ENCODE measurements at regions not wholly inside any gene's neighbourhood (a gene's known extent, or its start where the extent isn't known, plus 50 kb on each side); places are given as distances from the start of the nearest gene placed in this dataset.

- CTCF ChIA-PET = no interaction called here
- H3K27ac ChIP-seq = no peak overlapping the region
- no peaks in the 10 kb centered on the region for H3K4me1 ChIP-seq (replicated peaks; ENCODE audit: insufficient read depth)
- no peak overlapping the region for H2AFZ ChIP-seq
- BruUV-seq (replicated peaks) = no TSS peak
- H3K36me3 ChIP-seq (ENCODE audit: low read depth) = no peaks in the 10 kb centered on the region
- intact Hi-C loops (cut with micrococcal nuclease; ENCODE audit: unreplicated experiment) = no loop called here
- H3K27me3 ChIP-seq (ENCODE audit: insufficient read depth, low read depth) = no peaks in the 10 kb centered on the region
- H3K4me2 ChIP-seq = no peak overlapping the region
- H3K9me3 ChIP-seq (ENCODE audit: insufficient read depth, low read depth) = no peaks in the 10 kb centered on the region
- POLR2A ChIA-PET (ENCODE audit: unreplicated experiment) = no interaction called here
- TF ChIP-seq EZH2 (IDR thresholded peaks at IDR 0.05; ENCODE audit: low read depth) (no peak), CTCF (conservative IDR thresholded peaks at IDR 0.05) (no peak)
- DNase-seq = no peak
- H4K20me1 ChIP-seq (ENCODE audit: insufficient read depth) = no peaks in the 10 kb centered on the region
- H3K9me2 ChIP-seq (ENCODE audit: insufficient read depth) = no peaks in the 10 kb centered on the region
- H3K79me2 ChIP-seq (ENCODE audit: low read depth) = no peaks in the 10 kb centered on the region
- no peaks in the 10 kb centered on the region for H3F3A ChIP-seq (ENCODE audit: insufficient read depth, low read depth)
- H3K4me3 ChIP-seq = no peak overlapping the region
Measured at GRCh38 chr1:70490153-70490552, 79.1 kb downstream of the CTH start.

GRCh38 chr1:70495370-70495769, 84.3 kb downstream of the CTH start:
- POLR2A ChIA-PET (ENCODE audit: unreplicated experiment) = interaction anchor here (0.8 kb wide), 1 partner anchor 347 kb away, joined by 7 read pairs; no protein-coding TSS in a partner anchor
- no peak overlapping the region for H3K27ac ChIP-seq
- CTCF ChIA-PET = no interaction called here
- DNase-seq = no peak
- no peaks in the 10 kb centered on the region for H4K20me1 ChIP-seq (ENCODE audit: insufficient read depth)
- TF ChIP-seq CTCF (conservative IDR thresholded peaks at IDR 0.05) = no peak
- TF ChIP-seq EZH2 (IDR thresholded peaks at IDR 0.05; ENCODE audit: low read depth) = no peak
- no peaks in the 10 kb centered on the region for H3K36me3 ChIP-seq (ENCODE audit: low read depth)
- no peaks in the 10 kb centered on the region for H3K27me3 ChIP-seq (ENCODE audit: insufficient read depth, low read depth)
- no peaks in the 10 kb centered on the region for H3K79me2 ChIP-seq (ENCODE audit: low read depth)
- H3K9me2 ChIP-seq (ENCODE audit: insufficient read depth) = no peaks in the 10 kb centered on the region
- no peak overlapping the region for H2AFZ ChIP-seq
- no peaks in the 10 kb centered on the region for H3K4me1 ChIP-seq (replicated peaks; ENCODE audit: insufficient read depth)
- no peaks in the 10 kb centered on the region for H3K9me3 ChIP-seq (ENCODE audit: insufficient read depth, low read depth)
- no TSS peak for BruUV-seq (replicated peaks)
- no peak overlapping the region for H3K4me3 ChIP-seq
- no peak overlapping the region for H3K4me2 ChIP-seq
- no peaks in the 10 kb centered on the region for H3F3A ChIP-seq (ENCODE audit: insufficient read depth, low read depth)
- intact Hi-C loops (cut with micrococcal nuclease; ENCODE audit: unreplicated experiment) = no loop called here

GRCh38 chr1:70496181-70496580, 85.1 kb downstream of the CTH start:
- Histone ChIP-seq H3K79me2 (ENCODE audit: low read depth) (no peaks in the 10 kb centered on the region), H3K4me2 (no peak overlapping the region), H3K36me3 (ENCODE audit: low read depth) (no peaks in the 10 kb centered on the region), H3K9me2 (ENCODE audit: insufficient read depth) (no peaks in the 10 kb centered on the region), H3K27ac (no peak overlapping the region), H3F3A (ENCODE audit: insufficient read depth, low read depth) (no peaks in the 10 kb centered on the region), H4K20me1 (ENCODE audit: insufficient read depth) (no peaks in the 10 kb centered on the region), H3K27me3 (ENCODE audit: insufficient read depth, low read depth) (no peaks in the 10 kb centered on the region), H3K9me3 (ENCODE audit: insufficient read depth, low read depth) (no peaks in the 10 kb centered on the region), H3K4me1 (replicated peaks; ENCODE audit: insufficient read depth) (no peaks in the 10 kb centered on the region), H3K4me3 (no peak overlapping the region), H2AFZ (no peak overlapping the region)
- no peak for TF ChIP-seq CTCF (conservative IDR thresholded peaks at IDR 0.05)
- TF ChIP-seq EZH2 (IDR thresholded peaks at IDR 0.05; ENCODE audit: low read depth) = no peak
- BruUV-seq (replicated peaks) = no TSS peak
- intact Hi-C loops (cut with micrococcal nuclease; ENCODE audit: unreplicated experiment) = no loop called here
- CTCF ChIA-PET = no interaction called here
- no peak for DNase-seq
- POLR2A ChIA-PET (ENCODE audit: unreplicated experiment) = interaction anchor here (0.8 kb wide), 1 partner anchor 346 kb away, joined by 7 read pairs; no protein-coding TSS in a partner anchor

All from PC-9 (cell line).